Stimulated activated CD8-positive, alpha-beta memory T cell treated with anti-CD3 and anti-CD28 coated beads, Interleukin-15, amount 100 ng/mL, for 4 hours (primary cell): ENCODE measurements at regions not wholly inside any gene's neighbourhood (a gene's known extent, or its start where the extent isn't known, plus 50 kb on each side); places are given as distances from the start of the nearest gene placed in this dataset.

Experiments
- DNase-seq, 2 donors: peaks; one replicate each; pipeline ENCODE4 v3.0.0-alpha.2; 2020; ENCODE audit warnings: low read depth in 2 of 2

DNA sequence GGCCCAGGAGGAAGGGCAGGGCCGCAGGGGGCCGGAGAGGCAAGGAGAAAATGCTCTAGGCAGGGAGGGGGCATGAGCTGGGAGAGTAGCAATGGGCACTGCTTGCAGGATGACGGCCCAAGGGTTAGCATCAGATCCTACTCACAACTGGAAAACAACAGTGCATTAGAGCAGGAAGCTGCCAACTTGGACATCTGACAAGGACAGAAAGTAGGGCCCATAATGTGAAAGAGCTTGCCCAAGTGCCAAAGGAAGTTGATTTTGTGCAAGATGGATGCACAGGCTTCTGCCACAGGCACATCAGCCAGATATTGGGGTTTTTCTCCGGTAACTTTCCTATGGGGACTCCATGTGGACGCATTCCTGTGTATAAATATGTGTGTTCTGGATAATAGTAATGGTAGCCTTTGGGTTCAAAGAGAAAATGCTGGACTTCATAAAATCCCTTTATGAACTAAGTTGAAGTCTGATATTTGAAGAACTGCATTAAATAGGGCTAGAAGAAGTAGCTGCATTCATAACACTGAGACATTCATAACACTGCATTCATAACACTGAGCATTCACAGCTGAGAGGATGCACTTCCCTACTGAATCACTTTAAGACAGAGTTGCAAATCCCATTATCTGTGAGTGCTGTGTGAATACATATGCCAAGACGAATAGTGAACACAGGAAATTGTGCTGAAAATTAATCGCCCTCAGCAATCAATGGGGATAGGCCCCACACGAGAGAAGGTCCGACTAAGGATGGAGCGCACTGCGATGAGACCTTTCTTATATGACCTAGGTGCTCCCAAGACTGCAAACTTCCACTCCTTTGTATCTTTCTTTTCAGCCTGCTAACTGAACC lies 235.6 kb upstream of the PRDM1 start:
- DNase-seq, result no peak

DNA sequence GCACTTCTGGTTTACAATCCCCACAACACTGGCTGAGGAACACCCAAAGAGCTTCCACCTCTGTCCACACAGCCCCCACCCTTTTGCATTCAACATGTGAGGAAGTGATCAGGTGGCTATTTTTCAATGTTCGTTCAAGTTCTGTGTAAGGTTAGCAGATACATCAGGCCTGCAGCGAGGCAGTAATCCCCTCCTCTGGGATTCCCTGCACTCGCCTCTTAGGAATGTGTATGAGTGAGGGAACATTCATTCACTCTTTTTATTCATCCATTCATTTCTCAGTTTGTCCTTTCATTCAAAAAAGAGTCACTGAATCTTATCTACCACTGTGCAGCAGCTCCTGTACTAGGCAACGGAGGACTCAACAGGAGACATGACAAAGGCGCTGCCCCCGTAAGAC lies 236.4 kb upstream of the PRDM1 start:
- no peak for DNase-seq

DNA sequence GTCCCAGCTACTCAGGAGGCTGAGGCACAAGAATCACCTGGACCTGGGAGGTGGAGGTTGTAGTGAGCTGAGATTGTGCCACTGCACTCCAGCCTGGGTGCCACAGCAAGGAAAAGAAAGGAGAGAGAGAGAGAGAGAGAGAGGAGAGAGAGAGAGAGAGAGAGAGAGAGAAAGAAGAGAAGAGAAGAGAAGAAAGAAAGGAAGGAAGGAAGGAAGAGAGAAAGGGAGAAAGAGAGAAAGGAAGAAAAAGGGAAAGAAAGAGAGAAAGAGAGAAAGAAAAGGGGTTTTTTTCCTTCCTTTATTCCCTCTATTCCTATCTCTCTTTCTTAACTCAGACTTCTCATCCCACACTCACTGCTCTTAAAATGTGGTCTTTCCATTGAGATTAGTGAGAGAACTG lies 238.7 kb upstream of the PRDM1 start:
- no peak for DNase-seq

DNA sequence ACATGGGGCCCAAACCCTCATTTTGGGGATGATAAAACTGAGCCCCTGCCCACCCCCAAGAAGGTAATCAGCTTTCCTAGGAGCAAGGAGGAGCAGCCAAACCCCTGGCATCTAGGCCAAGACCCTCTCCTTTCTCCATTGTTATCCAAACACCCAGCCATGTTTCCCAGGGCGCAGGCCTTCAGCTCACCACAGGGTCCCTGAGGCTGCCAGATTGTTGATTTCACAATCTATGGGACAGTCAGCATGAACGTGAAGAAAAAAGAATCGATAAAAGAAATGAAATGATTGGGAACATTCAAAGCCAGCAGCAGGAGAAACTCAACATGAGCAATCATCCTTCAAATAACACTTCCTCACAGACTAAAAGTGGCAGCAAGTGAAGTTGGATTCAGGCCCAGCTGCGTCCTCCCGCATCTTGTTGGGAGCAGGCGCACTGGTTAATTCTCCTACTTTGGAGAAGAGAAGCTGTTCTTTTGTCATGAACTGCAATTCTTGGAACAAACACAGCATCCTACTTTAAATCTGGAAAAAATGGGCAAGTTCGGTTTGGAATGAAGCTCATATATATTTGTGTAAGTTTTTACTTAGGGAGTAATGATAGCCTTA lies 241.8 kb upstream of the PRDM1 start:
- no peak for DNase-seq

DNA sequence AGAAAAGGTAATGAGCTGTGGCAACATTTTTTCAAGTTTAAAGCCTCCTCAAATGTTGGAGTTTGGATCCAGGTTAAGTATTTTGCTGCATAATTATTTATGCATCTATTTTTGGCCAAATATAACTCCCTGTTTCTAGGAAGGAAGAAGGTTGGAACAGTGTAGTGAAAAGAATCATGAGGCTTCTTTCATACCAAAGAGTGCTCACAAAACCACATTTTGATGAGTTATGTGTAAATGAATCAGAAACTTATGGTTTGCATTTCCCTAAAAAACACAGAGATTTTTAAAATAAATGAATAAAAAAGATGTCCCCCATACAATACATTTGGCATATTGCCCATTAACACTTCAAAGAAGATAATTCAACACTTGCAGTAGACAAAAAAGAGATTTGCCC lies 246.9 kb upstream of the PRDM1 start:
- no peak for DNase-seq

DNA sequence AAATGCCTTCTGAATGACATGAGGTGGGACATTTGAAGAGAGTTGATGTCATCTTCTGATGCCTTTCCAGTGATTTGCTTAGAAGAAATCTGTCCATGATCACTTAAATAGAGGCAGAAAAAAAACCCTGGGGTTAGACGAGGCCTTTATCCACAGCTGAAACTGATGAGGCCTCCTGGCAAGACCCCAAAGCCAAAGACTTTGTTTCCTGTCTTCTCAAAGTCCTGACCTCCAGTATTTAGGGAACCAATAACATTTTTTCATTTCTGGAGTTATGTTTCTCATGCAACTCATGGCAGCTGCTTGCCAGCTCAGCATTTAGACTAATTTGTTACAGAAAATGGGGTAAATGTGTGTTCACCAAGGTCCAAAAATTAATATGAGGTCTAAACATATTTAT lies 248.0 kb upstream of the PRDM1 start:
- no peak for DNase-seq

DNA sequence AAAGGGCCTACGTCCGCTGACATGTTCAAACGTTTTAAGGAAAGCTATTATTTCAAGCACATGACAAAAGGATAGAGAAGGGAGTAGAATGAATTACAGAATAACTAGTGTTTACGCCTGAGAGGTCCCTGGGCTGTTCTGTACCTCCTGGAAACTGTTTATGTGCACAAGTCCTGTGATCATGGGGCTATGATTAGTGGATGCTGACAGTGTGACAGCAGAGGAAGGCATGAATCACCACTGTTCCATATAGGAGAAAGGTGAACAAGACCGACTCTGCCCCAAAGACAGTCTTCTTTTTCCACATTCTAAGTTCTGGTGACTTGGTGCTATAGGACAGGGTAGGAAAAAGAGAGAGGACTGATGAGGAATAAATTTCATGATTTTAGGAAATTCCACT lies 249.2 kb upstream of the PRDM1 start:
- no peak for DNase-seq

DNA sequence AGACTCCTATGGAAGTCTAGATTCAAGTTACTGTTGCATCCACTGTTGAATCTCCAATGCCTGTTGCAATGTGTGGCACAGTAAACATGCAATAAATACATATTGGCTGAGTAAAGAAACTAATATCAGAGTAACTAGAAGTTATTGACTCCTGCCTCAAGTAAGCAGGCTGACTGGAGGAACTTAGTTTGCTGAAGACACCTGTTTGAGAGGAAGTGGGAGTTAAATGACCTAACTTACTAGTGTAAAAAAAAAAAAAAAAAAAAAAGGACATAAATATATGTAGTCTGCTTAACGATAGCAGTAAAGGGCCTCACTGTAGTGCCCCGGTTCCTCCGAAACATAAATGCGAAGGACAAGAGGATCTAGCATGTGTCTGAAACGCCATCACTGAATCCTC lies 249.8 kb upstream of the PRDM1 start:
- no peak for DNase-seq

DNA sequence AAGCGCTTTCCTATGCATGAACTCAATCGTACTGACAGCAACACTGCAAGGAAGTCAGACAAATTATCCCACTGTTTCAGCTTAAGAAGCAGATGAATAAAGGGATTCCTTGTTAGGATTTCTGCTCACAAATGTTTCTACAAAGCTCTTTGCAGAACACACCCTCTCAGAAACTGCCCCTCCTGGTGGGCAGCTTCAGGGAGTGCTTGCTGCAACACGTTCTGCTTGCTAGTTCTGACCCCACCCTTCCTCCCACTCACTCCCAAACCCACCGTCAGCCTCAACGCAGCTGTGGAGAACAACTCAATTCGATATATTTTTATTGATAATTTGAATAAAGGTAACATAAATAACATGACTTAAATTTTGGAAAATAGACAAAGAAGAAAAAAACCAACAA lies 250.8 kb upstream of the PRDM1 start:
- DNase-seq, result no peak

DNA sequence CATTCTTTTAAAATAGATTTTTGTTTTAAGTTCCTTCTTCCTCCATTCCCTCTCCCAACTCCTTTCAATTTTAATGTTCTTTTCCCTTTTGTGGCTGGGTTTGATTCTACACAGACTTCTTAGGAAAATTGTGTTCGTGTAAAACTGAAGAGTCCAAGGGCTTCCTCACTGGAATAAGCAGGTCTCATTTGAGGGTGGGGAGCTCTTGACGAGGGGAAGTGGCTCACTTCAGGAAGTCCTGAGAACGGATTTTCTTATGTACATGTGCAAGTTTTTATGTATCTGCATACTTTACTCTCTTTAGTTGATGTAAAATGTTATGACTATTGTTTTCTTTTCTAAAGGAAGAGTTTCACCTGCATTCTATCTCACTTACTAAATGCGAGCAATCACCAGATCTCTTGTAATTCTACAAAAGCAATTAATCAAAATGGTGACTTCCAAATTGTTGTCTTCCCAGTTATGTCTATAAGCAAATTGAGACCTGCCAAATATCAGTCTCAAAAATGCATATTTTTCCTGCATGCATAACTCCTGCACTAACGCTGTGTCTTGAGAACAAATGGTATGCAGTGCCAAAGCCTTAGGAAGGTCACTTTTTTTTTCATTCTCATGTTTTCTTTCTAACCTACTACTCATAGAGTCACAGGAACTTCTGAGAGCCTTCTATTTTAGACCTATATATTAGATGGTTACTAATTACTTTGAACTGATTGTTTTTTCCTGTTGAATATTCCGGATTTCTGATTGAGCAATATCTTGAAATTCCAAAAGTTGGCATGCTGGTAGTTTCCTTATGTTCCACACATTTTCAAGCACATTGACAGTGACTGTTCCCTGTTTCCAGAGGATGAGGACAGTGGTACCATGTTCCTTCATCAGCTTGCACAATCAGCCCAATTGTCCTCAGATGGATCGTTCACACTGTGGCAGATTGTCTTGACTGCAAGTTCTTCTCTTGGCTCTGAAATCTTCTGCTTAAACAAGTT lies 251.9 kb upstream of the PRDM1 start:
- no peak for DNase-seq

DNA sequence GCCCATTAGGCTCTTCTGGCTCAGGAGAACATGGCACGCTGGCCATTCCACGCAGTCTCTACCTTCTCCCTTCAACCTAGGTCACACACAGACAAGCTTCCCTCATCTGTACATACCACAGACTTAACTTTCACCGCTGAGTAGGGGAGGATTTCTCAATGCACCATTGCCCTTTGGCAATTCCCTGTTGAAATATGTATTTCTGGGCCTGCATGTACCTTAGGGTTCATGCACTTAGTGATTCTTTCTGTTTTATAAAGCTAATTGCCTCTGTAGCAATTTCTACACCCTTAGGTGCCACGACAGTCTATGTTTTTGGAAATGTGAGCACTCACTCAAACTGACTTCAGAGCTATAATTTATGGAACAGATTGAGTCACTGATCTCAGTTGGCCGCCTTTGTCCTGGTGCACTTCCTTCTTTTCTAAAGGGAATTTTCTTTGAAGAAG lies 253.8 kb upstream of the PRDM1 start:
- no peak for DNase-seq

DNA sequence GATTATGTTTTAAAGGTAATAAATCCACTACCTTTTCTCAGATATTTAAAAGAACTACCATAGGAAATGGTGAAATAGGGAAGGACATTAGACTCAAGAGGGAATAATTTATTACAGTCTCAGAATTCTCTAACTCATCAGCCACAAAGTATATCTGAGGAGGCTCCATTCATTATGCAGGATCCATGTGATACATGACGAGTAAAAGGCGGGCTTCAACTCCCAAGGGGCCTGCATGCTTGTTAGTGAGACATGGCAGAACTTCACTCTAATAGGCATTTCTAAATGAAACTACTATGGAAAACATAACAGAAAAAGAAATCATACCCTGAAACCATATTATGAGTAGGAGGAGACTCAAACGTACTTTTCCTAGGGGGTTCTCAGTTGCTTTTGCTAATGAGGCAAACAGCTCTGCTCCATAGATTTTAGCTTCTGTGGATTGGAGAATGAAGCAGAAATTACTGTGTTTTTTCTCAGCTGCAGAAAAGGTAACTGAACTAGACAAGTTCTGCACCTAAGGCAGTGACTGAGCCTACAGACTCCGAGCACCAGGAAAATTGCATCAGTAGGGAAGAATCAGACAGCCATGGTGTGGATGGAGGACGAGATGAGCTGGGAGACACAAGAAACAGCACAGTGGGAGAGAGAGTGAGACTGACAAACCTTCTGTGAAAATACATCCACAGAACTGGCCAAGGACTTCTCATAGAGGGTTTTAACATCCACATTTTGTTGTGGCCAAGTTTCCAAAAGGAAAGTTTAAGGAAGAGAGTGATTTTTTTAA lies 254.6 kb upstream of the PRDM1 start:
- DNase-seq, result no peak

DNA sequence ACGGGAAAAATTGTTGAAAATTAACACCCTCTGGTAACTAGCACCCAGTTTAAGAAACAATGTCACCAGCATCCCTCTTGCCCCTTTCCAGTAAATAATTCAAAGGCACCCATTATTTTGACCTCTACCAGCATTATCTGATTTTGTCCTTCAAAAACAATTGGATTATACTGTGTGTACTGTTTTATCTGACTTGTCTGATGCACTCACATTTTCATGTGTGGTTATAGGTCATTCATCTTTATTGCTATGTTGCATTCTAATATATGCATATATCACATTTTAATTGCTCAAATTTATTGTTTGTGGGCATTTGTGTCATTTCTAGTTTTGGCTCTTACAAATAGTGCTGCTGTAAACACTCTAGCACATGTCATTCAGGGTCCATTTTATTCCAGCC lies 260.9 kb upstream of the PRDM1 start:
- no peak for DNase-seq

DNA sequence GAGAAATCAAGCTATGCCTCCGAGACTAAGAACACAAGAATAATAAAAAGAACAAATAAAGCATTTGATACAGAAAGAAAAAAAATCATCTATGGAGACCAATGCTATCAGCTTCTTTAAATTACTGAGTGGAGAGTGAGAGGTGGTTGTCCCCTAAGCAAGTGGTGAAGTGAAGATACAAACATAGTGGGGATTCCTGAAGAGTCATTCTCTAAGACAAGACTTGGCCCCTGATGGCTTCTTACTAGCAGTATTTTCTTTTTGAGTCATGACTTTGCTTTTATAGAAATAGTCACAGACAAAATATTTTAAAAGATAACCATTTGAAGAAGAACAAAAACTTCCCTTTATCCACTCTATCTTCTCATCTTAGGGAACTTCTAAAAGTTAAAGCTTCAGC lies 261.4 kb upstream of the PRDM1 start:
- no peak for DNase-seq

DNA sequence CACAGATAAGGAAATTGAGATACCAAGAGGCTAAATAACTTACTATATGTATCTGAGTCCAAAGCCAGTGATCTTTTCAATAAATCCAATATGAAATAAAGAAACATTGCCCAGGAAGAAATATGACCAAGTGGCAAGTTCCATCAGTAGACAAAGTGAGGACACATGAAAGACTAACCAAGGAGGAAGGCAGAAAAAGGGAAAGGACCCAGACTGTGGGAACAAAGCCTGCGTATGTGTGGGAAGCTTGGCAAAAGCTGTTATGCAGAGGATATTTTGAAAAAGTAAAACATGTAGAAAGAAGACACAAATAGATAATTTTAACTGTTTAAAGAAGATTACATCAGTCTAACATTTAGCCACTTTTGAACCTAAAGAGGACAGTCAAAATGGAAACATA lies 264.4 kb upstream of the PRDM1 start:
- DNase-seq, result no peak

DNA sequence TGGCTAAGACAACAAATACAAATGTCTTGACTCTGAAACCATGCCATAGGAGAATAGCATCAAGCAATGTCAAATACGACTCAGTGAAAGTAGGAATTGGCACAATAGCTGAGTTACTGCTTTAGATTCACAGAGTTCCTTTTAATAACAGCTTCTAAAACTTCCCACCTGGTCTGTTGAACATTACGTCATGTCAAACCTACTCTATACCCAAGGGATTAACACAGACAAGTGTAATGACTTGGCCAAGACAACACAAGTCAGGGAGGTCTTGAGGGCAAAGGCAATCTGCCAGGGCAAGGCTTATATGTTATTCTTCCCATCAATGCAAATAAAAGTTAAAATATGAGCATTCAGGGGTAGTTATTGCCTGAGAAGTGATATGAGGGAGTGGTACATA lies 265.1 kb upstream of the PRDM1 start:
- no peak for DNase-seq

DNA sequence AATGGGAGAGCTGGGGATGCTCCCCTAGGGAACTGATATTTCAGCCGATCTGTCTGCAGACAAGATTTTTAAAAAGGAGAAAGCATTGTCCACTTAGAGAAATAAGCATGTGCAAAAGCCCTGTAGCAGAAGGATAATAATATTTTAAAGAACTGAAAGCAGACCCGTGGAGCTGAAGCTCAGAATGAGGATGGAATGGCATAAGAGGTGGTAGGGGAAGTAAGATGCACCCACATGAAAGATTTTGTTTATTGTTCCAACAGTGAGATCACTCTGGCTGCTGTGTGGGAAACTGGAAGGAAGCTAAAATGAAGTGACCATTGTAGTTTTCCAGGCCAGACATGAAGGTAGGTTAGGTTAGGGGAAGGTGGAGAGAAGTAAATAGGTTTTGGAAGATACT lies 266.4 kb upstream of the PRDM1 start:
- DNase-seq, result no peak

DNA sequence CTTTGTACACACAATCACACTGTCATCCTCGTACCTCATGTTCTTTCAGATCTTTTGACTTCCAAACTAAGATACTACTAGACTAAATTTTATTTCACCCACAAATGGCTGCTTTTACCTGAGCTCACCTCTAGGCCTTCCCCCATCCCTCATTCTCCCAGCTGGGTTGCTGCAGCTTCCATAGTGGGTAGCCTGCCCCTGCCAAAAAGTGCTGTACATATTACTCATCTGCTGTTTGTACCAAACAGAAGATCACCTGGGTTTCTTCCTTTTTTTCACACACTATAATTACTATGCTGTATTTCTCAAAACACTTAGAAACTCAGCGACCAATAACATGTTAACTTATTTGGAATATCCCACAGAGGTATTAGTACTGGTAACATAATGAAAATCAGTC lies 267.6 kb upstream of the PRDM1 start:
- no peak for DNase-seq

DNA sequence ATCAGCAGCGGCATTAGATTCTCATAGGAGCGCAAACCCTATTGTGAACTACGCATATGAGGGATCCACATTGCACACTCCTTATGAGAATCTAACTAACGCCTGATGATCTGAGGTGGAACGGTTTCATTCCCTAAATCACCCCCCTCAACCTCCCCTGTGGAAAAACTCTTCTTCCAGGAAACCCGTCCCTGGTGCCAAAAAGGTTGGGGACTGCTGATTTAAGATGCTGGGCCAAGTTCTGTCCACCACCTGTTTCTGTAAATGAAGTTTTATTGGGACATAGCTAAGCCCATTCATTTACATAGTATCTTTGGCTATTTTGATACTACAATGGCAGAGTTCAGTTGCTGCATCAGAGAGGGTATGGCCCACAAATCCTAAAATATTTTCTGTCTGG lies 268.2 kb upstream of the PRDM1 start:
- no peak for DNase-seq

DNA sequence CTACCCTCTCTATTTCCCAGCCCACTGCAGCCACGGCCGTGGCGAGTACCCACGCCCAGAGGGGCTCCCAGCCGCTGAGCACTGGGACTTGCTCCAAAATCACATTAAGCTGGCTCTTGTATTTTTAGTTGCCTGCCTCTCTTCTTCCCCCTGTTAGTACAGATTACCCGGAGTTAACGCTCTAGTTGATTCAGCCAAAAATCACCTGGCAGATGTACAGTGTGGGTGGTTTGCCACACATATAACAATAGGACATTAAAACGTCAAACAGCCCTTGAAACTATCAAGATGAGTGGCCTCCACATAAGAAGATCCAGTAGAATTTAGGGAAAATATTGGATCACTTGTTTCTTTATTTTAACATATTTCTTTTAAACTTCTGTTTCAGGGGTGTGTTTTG lies 268.8 kb upstream of the PRDM1 start:
- no peak for DNase-seq

DNA sequence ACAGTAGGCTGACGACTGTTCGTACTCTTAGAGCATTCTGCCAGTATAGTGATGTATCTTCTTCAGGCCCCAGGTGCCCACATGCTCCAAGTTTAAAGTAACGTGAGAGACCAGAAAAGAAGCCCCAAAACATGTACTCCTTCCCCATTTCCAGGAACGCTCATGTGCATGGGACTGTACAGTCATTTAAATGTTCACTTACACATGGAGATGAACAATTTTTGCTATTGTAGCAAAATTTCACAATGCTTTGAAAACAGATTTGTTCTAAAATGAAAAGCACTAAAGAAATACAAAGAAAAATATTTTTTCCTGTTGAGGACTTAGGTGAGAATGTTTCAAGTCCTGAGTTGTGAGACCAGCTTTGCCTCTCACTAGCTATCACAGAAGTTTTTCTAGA lies 269.3 kb upstream of the PRDM1 start:
- no peak for DNase-seq
